HG03060 (cell line): ENCODE measurements at regions not wholly inside any gene's neighbourhood (a gene's known extent, or its start where the extent isn't known, plus 50 kb on each side); places are given as distances from the start of the nearest gene placed in this dataset.
"Not testable (repeated sequence)": the region's sequence is repeated elsewhere in the genome, so short reads cannot be mapped to it uniquely, and the experiment has no call there.

Experiments used
- ATAC-seq: cut with Tn5 transposase; IDR thresholded peaks from one replicate; pipeline ENCODE4 v1.9.1; 2021; ENCODE audit warnings: low read depth, moderate number of reproducible peaks; ENCODE audit not compliant: unreplicated experiment

GRCh38 chr3:86887876-86888275, 103.1 kb downstream of the VGLL3 start:
- no peak for ATAC-seq

GRCh38 chr3:86880066-86880465, 110.9 kb downstream of the VGLL3 start:
- ATAC-seq, result no peak

GRCh38 chr3:86876504-86877181, 114.3 kb downstream of the VGLL3 start:
- not testable (repeated sequence) for ATAC-seq

GRCh38 chr3:86874790-86875189, 116.2 kb downstream of the VGLL3 start:
- ATAC-seq, result not testable (repeated sequence)

- ATAC-seq, result no peak
Measured at GRCh38 chr3:86869566-86869965, 121.4 kb downstream of the VGLL3 start.

- ATAC-seq, result no peak
Measured at GRCh38 chr3:86867982-86868381, 123.0 kb downstream of the VGLL3 start.

- ATAC-seq, result no peak
Measured at GRCh38 chr3:86865506-86865905, 125.4 kb downstream of the VGLL3 start.

GRCh38 chr3:86856711-86857110, 134.2 kb downstream of the VGLL3 start:
- no peak for ATAC-seq

GRCh38 chr3:86849991-86850390, 141.0 kb downstream of the VGLL3 start:
- ATAC-seq, result no peak

- ATAC-seq, result no peak
Measured at GRCh38 chr3:86845726-86846125, 145.2 kb downstream of the VGLL3 start.

- no peak for ATAC-seq
Measured at GRCh38 chr3:86838927-86839326, 152.0 kb downstream of the VGLL3 start.

GRCh38 chr3:86837871-86838270, 153.1 kb downstream of the VGLL3 start:
- no peak for ATAC-seq

- no peak for ATAC-seq
Measured at GRCh38 chr3:86830566-86830965, 160.4 kb downstream of the VGLL3 start.

- no peak for ATAC-seq
Measured at GRCh38 chr3:86828751-86829150, 162.2 kb downstream of the VGLL3 start.

- not testable (repeated sequence) for ATAC-seq
Measured at GRCh38 chr3:86827582-86827981, 163.4 kb downstream of the VGLL3 start.

- ATAC-seq, result no peak
Measured at GRCh38 chr3:86826292-86826691, 164.7 kb downstream of the VGLL3 start.

- no peak for ATAC-seq
Measured at GRCh38 chr3:86815880-86816279, 175.1 kb downstream of the VGLL3 start.

GRCh38 chr3:86814918-86815655, 175.9 kb downstream of the VGLL3 start:
- no peak for ATAC-seq

- no peak for ATAC-seq
Measured at GRCh38 chr3:86814321-86814720, 176.6 kb downstream of the VGLL3 start.

- ATAC-seq, result no peak
Measured at GRCh38 chr3:86801921-86802320, 189.0 kb downstream of the VGLL3 start.

GRCh38 chr3:86801066-86801465, 189.9 kb downstream of the VGLL3 start:
- no peak for ATAC-seq

GRCh38 chr3:86800116-86800515, 190.8 kb downstream of the VGLL3 start:
- ATAC-seq, result no peak
